Upper lobe of right lung (tissue), 1 donor: ENCODE measurements at regions not wholly inside any gene's neighbourhood (a gene's known extent, or its start where the extent isn't known, plus 50 kb on each side); places are given as distances from the start of the nearest gene placed in this dataset.
"Not testable (repeated sequence)": the region's sequence is repeated elsewhere in the genome, so short reads cannot be mapped to it uniquely, and the experiment has no call there.

Experiments
- ATAC-seq: fragments of 200-7000 bp; cut with Tn5 transposase; one replicate; pipeline ENCODE4 v1.9.1; 2020; ENCODE audit warnings: mild to moderate bottlenecking, moderate library complexity
- DNase-seq: peaks from one replicate; pipeline ENCODE4 v3.0.0-alpha.2; 2020
- H3K27ac ChIP-seq: fragments of 200-600 bp; one replicate; pipeline ENCODE4 v1.8.0; 2022
- H3K27me3 ChIP-seq: fragments of 200-600 bp; one replicate; pipeline ENCODE4 v1.8.0; 2022; ENCODE audit warnings: mild to moderate bottlenecking
- H3K36me3 ChIP-seq: fragments of 200-600 bp; one replicate; pipeline ENCODE4 v1.8.0; 2022
- H3K4me1 ChIP-seq: fragments of 200-600 bp; one replicate; pipeline ENCODE4 v1.8.0; 2022
- H3K4me3 ChIP-seq: fragments of 200-600 bp; one replicate; pipeline ENCODE4 v1.8.0; 2022; ENCODE audit warnings: mild to moderate bottlenecking
- H3K9me3 ChIP-seq: fragments of 200-600 bp; one replicate; pipeline ENCODE4 v1.8.0; 2022
- intact Hi-C: fragments of 100-400 bp; cut with DNase I; formaldehyde crosslinking; loops from one replicate; pipeline ENCODE4 v1.11.0; 2022
- TF ChIP-seq, protein P1 (sequence below): fragments of 200-600 bp; IDR thresholded peaks from one replicate; pipeline ENCODE4 v1.8.0; 2022; ENCODE audit warnings: antibody characterized with exemption
- donor health status: DM: no; HTN: yes; CAD: no; lungs with severe emphysema.

DNA sequence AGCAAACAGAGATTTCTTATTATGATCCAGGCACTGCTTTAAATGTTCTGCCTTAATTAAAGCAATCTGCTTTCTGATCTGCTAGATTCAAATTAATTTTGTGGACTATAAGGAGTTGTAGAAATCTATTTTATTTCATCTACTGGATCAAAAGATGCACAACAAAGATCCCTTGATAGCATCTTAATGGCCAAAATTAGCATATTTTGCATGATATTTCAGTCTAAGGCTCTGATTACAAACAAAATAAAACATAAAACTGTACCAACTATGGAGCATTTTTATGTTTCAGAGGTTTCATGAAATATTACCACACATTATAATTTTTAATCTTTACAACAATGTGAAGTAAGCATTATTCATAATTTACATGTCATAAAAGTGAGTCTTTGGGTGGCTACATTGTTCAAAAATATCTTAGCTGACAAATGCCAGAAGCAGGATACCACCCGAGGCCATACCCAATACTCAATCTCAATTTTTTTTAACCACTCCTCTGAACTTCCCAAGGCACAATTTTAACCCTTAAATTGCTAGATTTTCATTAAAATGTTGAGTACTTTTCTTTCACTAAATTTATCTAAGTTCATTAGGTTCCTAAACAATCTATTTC is 929.5 kb downstream of the KCNA4 start:
- DNase-seq (no peak), ATAC-seq (no peak)
- intact Hi-C loops = no loop called here
- H3K27ac ChIP-seq = no peak overlapping the region
- H3K9me3 ChIP-seq = no peaks in the 10 kb centered on the region
- no peaks in the 10 kb centered on the region for H3K4me1 ChIP-seq
- H3K36me3 ChIP-seq = no peaks in the 10 kb centered on the region
- H3K4me3 ChIP-seq = no peak overlapping the region
- H3K27me3 ChIP-seq = no peaks in the 10 kb centered on the region
- TF ChIP-seq, protein P1, sequence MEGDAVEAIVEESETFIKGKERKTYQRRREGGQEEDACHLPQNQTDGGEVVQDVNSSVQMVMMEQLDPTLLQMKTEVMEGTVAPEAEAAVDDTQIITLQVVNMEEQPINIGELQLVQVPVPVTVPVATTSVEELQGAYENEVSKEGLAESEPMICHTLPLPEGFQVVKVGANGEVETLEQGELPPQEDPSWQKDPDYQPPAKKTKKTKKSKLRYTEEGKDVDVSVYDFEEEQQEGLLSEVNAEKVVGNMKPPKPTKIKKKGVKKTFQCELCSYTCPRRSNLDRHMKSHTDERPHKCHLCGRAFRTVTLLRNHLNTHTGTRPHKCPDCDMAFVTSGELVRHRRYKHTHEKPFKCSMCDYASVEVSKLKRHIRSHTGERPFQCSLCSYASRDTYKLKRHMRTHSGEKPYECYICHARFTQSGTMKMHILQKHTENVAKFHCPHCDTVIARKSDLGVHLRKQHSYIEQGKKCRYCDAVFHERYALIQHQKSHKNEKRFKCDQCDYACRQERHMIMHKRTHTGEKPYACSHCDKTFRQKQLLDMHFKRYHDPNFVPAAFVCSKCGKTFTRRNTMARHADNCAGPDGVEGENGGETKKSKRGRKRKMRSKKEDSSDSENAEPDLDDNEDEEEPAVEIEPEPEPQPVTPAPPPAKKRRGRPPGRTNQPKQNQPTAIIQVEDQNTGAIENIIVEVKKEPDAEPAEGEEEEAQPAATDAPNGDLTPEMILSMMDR = no peak

DNA sequence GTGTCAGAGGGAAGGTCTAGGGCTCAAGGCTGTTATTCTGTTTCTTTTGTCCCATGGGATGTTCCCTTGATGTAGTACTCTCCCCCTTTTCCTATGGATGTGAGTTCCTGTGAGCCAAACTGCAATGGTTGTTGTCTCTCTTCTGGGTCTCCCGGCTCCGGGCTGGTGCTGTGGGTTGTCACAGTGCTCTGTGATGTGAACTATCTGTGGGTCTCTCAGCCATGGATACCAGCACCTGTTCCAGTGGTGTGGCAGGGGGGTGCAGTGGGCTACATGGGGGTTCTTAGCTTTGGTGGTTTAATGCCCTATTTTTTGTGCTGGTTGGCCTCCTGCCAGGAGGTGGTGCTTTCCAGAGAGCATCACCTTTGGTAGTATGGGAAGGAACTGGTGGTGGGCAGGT is 941.1 kb downstream of the KCNA4 start:
- no peak for DNase-seq
- Histone ChIP-seq H3K4me3 (no peak overlapping the region), H3K9me3 (peaks cover 13% of the 10 kb centered on the region), H3K27me3 (no peaks in the 10 kb centered on the region), H3K27ac (no peak overlapping the region), H3K36me3 (no peaks in the 10 kb centered on the region), H3K4me1 (no peaks in the 10 kb centered on the region)
- no peak for ATAC-seq
- TF ChIP-seq, protein P1 = no peak
- intact Hi-C loops = no loop called here

- no peak overlapping the region for H3K27ac ChIP-seq
- no peaks in the 10 kb centered on the region for H3K36me3 ChIP-seq
- intact Hi-C loops = no loop called here
- TF ChIP-seq, protein P1 = no peak
- H3K27me3 ChIP-seq = no peaks in the 10 kb centered on the region
- no peaks in the 10 kb centered on the region for H3K9me3 ChIP-seq
- H3K4me1 ChIP-seq = no peaks in the 10 kb centered on the region
- DNase-seq (no peak), ATAC-seq (no peak)
- no peak overlapping the region for H3K4me3 ChIP-seq
Observed at GRCh38 chr11:29063630-29064361, 953.0 kb downstream of the KCNA4 start.

- Histone ChIP-seq H3K4me3 (no peak overlapping the region), H3K9me3 (no peaks in the 10 kb centered on the region), H3K27me3 (no peaks in the 10 kb centered on the region), H3K36me3 (no peaks in the 10 kb centered on the region), H3K27ac (no peak overlapping the region), H3K4me1 (no peaks in the 10 kb centered on the region)
- ATAC-seq = no peak
- DNase-seq = no peak
- intact Hi-C loops = no loop called here
- TF ChIP-seq, protein P1 = no peak
Observed at GRCh38 chr11:29061452-29061851, 953.3 kb downstream of the METTL15 start.

DNA sequence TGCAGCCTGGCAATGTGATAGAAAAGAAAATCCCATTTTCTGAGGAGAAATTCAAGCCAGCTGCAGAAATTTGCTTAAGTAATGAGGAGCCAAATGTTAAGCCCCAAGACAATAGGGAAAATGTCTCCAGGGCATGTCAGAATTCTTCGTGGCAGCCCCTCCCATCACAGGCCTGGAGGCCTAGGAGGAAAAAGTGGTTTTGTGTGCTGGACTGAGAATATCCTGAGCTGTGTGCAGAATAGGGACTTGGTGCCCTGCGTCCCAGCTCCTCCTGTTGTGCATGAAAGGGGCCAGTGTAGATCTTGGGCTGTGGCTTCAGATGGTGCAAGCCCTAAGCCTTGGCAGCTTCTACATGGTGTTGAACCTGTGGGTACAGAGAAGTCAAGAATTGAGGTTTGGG is 948.3 kb downstream of the METTL15 start:
- ATAC-seq, H3K9me3 ChIP-seq, H3K27me3 ChIP-seq, H3K4me1 ChIP-seq, H3K27ac ChIP-seq, intact Hi-C loops, H3K36me3 ChIP-seq, H3K4me3 ChIP-seq: not testable (repeated sequence)
- DNase-seq = peak; percentile 26

GRCh38 chr11:29051935-29052334 is 943.7 kb downstream of the METTL15 start:
- intact Hi-C loops = no loop called here
- no peak overlapping the region for H3K27ac ChIP-seq
- H3K9me3 ChIP-seq = no peaks in the 10 kb centered on the region
- no peaks in the 10 kb centered on the region for H3K36me3 ChIP-seq
- no peaks in the 10 kb centered on the region for H3K4me1 ChIP-seq
- DNase-seq (no peak), ATAC-seq (no peak)
- H3K27me3 ChIP-seq = no peaks in the 10 kb centered on the region
- TF ChIP-seq, protein P1 = no peak
- H3K4me3 ChIP-seq = no peak overlapping the region

DNA sequence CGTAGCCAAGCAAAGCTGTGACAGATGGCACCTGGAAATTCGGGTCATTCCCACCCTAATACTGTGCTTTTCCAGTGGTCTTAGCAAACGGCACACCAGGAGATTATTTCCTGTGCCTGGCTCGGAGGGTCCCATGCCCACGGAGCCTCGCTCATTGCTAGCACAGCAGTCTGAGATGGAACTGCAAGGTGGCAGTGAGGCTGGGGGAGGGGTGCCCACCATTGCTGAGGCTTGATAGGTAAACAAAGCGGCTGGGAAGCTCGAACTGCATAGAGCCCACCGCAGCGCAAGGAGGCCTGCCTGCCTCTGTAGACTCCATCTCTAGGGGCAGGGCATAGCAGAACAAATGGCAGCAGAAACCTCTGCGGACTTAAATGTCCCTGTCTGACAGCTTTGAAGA is 942.8 kb downstream of the METTL15 start:
- H3K4me3 ChIP-seq, H3K27me3 ChIP-seq, ATAC-seq, H3K36me3 ChIP-seq, intact Hi-C loops, H3K27ac ChIP-seq, H3K4me1 ChIP-seq, H3K9me3 ChIP-seq, DNase-seq: not testable (repeated sequence)
